Activated CD8-positive, alpha-beta memory T cell treated with anti-CD3 and anti-CD28 coated beads, Interleukin-2, amount 10 ng/mL, durations not matched to agents 7 days and 5 days (primary cell): ENCODE measurements at regions not wholly inside any gene's neighbourhood (a gene's known extent, or its start where the extent isn't known, plus 50 kb on each side); places are given as distances from the start of the nearest gene placed in this dataset.

Experiments used
- ATAC-seq: fragments of 150-1000 bp; cut with Tn5 transposase; one replicate; pipeline ENCODE4 v1.10.0; 2021; ENCODE audit warnings: moderate library complexity
- CTCF ChIA-PET: fragments of 350-600 bp; sonication (Branson Sonifier 250); formaldehyde crosslinking; loops from one replicate; lab custom pipeline; 2021; ENCODE audit warnings: antibody characterized with exemption; lab: Charles Lee
- DNase-seq: peaks from one replicate; pipeline ENCODE4 v3.0.0-alpha.2; 2020
- H3K27ac Mint-ChIP-seq: one replicate; pipeline ENCODE4 v1.8.0; 2021; ENCODE audit warnings: mild to moderate bottlenecking, mixed read lengths
- H3K27me3 Mint-ChIP-seq: one replicate; pipeline ENCODE4 v1.8.0; 2021; ENCODE audit warnings: mixed read lengths
- H3K36me3 Mint-ChIP-seq: one replicate; pipeline ENCODE4 v1.8.0; 2021; ENCODE audit warnings: mild to moderate bottlenecking, mixed read lengths
- H3K4me1 Mint-ChIP-seq: one replicate; pipeline ENCODE4 v1.8.0; 2021; ENCODE audit warnings: mixed read lengths
- H3K4me3 Mint-ChIP-seq: one replicate; pipeline ENCODE4 v1.8.0; 2021; ENCODE audit warnings: mild to moderate bottlenecking, moderate library complexity, mixed read lengths
- H3K9me3 Mint-ChIP-seq: one replicate; pipeline ENCODE4 v1.8.0; 2022; ENCODE audit warnings: low read depth, mixed read lengths

DNA sequence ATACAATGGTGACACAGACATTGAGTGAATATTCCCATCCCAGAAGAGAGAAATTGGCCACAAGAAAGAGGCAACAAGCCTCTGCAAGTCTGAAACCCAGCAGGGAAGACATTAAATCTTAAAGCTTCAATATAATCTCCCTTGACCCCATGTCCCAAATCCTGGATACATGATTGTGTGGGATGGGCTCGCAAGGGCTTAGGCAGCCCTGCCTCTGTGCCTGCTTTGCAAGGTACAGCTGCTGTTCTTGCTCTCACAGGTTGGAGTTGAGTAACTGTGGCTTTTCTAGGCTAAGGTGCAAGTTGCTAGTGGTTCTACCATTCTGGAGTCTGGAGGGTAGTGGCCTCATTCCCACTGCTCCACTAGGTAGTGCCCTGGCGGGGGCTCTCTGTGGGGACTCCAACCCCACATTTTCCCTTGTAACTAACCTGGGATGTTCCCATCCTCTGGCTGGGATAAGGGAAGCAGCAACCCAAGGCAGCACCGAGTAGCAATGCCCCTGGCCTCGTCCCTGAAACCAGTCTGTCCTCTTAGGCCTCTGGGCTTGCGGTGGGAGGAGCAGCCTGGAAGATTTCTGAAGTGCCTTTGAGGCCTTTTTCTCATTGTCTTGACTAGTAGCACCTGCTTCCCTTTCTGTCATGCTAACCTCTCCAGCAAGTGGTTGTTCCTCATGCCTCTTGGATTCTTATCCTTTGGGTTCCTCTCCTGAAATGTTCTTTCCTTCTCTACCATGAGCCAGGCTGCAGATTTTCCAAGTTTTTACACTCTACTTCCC, 90.0 kb downstream of the FAM174B start:
- ATAC-seq: no peak
- Mint-ChIP-seq H3K27me3 (peaks cover 10% of the 10 kb centered on the region), H3K9me3 (no peaks in the 10 kb centered on the region), H3K36me3 (no peaks in the 10 kb centered on the region), H3K4me1 (peaks cover 4% of the 10 kb centered on the region), H3K27ac (no peak overlapping the region), H3K4me3 (no peak overlapping the region)
- CTCF ChIA-PET: no interaction called here
- no peak for DNase-seq

DNA sequence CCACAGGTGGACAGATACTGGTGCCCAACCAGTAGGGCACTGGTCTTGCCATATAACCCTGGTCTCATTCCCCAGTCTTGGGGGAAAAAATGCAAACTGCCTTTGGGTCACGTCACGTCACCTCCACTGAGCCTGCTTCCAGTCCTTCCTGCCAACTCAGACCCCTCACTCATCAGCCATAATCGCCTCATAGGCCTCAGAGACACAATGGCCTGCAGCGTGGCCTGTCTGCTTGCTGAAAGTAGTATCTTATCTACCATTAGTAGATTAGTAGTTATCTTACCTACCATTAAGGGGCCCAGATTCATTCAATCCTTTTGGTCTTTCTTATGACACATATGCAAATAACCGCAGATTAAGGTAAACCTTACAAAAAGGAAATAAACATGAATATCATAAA, 93.8 kb downstream of the FAM174B start:
- Mint-ChIP-seq H3K4me3 (no peak overlapping the region), H3K4me1 (peaks cover 4% of the 10 kb centered on the region), H3K36me3 (no peaks in the 10 kb centered on the region), H3K9me3 (no peaks in the 10 kb centered on the region), H3K27me3 (peaks cover 25% of the 10 kb centered on the region), H3K27ac (no peak overlapping the region)
- DNase-seq (no peak), ATAC-seq (no peak)
- CTCF ChIA-PET: no interaction called here

DNA sequence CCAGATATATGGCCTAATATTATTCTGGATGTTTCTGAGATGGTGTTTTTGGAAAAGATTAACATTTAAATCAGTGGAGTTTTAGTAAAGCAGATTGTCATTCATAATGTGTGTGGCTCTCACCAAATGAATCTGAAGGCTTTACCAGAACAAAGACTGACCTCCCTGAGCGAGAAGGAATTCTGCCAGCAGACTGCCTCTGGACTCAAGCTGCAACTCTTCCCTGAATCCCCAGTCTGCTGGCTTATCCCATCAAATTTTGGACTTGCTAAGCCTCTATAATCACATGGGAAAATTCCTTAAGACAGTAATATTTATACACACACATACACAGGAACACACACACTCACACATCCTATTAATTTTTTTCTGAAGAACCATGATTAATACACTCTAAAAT, 102.3 kb downstream of the FAM174B start:
- no peak overlapping the region for H3K4me3 Mint-ChIP-seq
- DNase-seq (no peak), ATAC-seq (no peak)
- H3K27ac Mint-ChIP-seq: no peak overlapping the region
- no peaks in the 10 kb centered on the region for H3K4me1 Mint-ChIP-seq
- H3K9me3 Mint-ChIP-seq: no peaks in the 10 kb centered on the region
- H3K36me3 Mint-ChIP-seq: no peaks in the 10 kb centered on the region
- peaks cover 50% of the 10 kb centered on the region for H3K27me3 Mint-ChIP-seq
- CTCF ChIA-PET: no interaction called here

DNA sequence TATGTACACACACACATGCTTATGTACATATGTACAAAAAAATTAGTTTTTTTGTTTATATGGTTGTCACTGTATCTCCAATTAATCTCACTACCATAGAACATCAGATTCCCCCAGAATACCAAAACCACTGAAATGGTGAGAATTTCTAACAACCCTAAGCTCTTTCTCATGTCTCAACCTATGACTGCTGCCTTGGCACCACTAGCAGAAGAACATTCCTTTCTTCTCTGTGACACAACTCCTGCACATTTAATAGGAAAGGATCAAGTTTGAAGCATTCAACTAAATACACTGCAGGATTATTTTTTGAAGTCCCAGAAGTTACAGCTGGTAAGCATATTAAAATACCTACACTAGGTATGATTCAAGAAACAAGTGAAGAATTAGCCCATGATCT, 109.6 kb downstream of the FAM174B start:
- CTCF ChIA-PET: no interaction called here
- peaks cover 24% of the 10 kb centered on the region for H3K27me3 Mint-ChIP-seq
- H3K4me1 Mint-ChIP-seq: no peaks in the 10 kb centered on the region
- no peak overlapping the region for H3K27ac Mint-ChIP-seq
- H3K4me3 Mint-ChIP-seq: no peak overlapping the region
- H3K9me3 Mint-ChIP-seq: no peaks in the 10 kb centered on the region
- H3K36me3 Mint-ChIP-seq: no peaks in the 10 kb centered on the region
- DNase-seq: no peak
- ATAC-seq: no peak

DNA sequence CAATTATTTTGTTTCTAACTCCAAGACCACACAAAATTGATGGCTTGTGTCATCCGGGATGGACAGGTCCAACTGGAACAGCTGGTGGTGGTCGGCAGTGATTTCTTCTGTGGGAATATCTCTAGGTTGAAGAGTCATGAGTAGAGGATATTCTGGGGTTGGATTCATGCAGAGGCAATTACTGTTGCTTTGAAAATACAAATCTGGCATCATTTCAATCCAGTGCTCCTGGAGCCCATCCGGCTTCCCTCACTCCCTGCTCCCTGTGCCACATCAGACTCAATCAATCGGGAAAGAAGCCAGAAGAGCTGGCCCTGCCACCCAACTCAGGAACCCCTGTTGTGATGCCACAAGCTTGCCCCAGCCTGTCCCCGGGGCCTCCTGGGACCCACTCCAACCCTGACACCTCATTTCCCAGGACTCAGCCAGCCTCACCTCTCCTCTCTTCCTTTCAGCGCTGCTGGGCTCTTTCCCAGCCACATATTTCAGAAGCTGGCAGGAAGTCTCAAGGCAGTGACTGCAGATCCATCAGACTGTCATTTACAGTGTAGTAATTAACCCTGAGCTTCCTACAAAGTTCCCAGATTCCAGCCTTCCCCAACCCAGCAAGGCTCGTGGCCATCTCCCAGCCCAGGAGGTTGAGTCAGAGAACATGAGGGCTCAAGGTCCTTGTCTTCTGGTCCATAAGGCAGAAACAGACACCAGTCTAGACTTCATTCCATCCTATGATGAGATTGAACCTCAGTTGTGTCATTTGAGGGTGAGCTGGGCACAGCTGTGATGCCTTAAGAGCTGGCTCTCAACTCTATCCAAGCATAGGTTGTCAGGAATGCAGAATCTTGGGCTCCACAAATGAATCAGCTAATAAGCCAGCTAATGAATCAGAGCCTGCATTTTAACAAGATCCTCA, 114.0 kb downstream of the FAM174B start:
- Mint-ChIP-seq H3K27me3 (peaks cover 19% of the 10 kb centered on the region), H3K27ac (no peak overlapping the region), H3K9me3 (no peaks in the 10 kb centered on the region), H3K4me1 (no peaks in the 10 kb centered on the region), H3K36me3 (no peaks in the 10 kb centered on the region), H3K4me3 (no peak overlapping the region)
- ATAC-seq (no peak), DNase-seq (no peak)
- CTCF ChIA-PET: no interaction called here

DNA sequence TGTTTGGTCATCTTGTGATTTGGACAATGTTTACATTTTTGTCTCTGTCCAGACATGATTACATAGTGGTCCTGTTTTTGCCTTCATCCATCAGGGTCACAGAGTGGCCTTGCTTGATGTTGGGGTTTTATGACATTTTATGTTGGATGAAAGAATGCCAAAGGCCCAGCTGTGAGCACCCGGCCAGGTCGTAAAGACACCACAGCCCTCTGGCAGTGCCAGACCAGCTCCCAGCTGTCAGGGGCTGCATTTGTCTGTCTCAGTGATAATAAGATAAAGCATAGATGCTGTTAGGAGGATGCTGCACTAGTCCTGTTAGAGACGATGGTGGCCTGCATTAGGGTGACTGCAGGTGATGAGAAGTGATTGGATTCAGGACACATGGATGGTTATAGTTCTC, 117.5 kb downstream of the FAM174B start:
- Mint-ChIP-seq H3K27me3 (no peaks in the 10 kb centered on the region), H3K27ac (no peak overlapping the region), H3K36me3 (no peaks in the 10 kb centered on the region), H3K9me3 (peaks cover 10% of the 10 kb centered on the region), H3K4me1 (peaks cover 4% of the 10 kb centered on the region), H3K4me3 (no peak overlapping the region)
- DNase-seq (no peak), ATAC-seq (no peak)
- CTCF ChIA-PET: no interaction called here

DNA sequence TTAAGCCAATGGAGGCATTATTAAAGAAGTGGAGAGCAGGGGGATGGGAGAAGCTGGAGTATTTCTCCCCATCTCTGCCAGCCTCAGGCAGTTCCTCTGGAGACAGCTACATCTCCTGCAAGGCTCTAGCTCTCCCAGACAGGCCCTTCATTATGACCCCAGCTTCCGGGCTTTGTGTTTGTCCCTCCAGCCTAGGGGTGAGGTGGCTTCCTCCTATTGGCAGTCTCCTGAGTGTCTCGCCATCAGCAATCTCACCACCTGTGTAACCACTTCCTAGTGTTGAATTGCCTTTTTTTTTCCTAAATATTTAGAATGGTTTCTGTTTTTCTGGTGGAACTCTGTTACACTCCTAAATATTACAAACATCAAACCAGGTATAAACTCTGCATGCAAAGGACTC, 122.3 kb downstream of the FAM174B start:
- CTCF ChIA-PET: interaction anchor here (1.1 kb wide), 1 partner anchor 181 kb away, joined by 3 read pairs; no protein-coding TSS in a partner anchor
- no peak for ATAC-seq
- peaks cover 10% of the 10 kb centered on the region for H3K9me3 Mint-ChIP-seq

DNA sequence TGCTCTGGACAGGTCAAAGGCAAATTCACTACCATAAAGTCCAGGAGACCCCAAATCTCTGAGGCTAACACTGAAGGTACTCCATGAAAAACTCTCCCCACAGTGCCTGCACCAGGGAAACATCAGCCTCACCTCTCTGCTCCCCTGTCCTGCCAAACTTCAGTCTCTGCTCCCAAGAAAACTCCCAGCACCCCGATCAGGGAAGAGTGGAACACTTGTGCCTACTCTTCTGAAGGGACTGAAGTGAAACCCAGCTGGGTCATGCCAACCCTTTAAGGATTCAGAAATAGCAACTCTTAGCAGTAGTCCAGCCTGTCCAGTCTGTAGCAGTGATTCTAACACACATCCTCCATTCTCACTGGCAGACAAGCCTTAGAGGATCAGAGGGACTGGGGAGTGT, 124.2 kb downstream of the FAM174B start:
- no peak for DNase-seq
- peaks cover 10% of the 10 kb centered on the region for H3K9me3 Mint-ChIP-seq
- CTCF ChIA-PET: no interaction called here
- peaks cover 4% of the 10 kb centered on the region for H3K4me1 Mint-ChIP-seq
- ATAC-seq: no peak
- H3K4me3 Mint-ChIP-seq: no peak overlapping the region
- H3K27ac Mint-ChIP-seq: no peak overlapping the region
- no peaks in the 10 kb centered on the region for H3K36me3 Mint-ChIP-seq
- peaks cover 5% of the 10 kb centered on the region for H3K27me3 Mint-ChIP-seq

More for the DNA sequence above, 122.3 kb downstream of the FAM174B start:
- Mint-ChIP-seq H3K36me3 (no peaks in the 10 kb centered on the region), H3K4me1 (peaks cover 4% of the 10 kb centered on the region), H3K4me3 (no peak overlapping the region), H3K27me3 (peaks cover 4% of the 10 kb centered on the region), H3K27ac (no peak overlapping the region)
- no peak for DNase-seq

DNA sequence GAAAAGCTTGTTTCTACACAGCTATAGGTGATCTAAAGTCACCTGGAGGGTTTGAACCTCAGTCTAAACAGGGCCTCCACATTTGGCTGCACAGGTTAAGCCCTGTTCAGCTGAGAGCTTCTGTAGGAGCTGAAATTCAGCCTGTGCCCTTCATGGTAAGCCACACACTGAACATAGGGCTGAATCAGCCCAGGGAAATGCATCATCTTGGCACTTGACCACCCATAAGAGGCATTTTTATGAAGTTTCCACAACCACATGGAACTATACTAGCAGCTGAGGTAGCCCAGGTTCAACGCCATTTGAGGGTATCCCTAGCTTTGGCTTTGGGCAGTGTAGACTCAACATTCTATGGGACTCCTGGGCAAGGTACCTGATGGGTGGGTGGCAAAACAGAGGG, 126.8 kb downstream of the FAM174B start:
- peaks cover 10% of the 10 kb centered on the region for H3K27me3 Mint-ChIP-seq
- no peak for ATAC-seq
- CTCF ChIA-PET: no interaction called here
- H3K4me3 Mint-ChIP-seq: no peak overlapping the region
- H3K4me1 Mint-ChIP-seq: peaks cover 4% of the 10 kb centered on the region
- no peaks in the 10 kb centered on the region for H3K36me3 Mint-ChIP-seq
- H3K27ac Mint-ChIP-seq: no peak overlapping the region
- no peaks in the 10 kb centered on the region for H3K9me3 Mint-ChIP-seq
- no peak for DNase-seq

DNA sequence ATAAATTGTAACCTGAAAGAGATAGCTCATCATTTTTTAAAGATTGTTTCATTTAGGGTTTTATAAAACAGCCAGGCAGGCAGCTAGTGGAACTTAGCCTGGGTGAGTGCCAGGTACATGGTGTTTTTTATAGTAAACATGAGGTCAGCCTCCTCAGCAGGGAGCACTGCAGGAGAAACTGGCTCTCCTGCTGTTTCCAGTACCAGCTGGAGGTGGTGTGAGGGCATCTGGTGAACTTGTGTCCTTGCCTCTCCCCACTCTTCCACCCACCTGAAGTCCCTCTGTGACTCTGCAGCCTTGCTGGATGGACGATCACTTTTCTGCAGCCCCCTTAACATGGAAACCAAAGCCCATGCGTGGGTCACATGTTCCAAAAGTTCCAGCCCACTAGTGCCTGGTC, 128.4 kb downstream of the FAM174B start:
- H3K9me3 Mint-ChIP-seq: no peaks in the 10 kb centered on the region
- H3K4me3 Mint-ChIP-seq: no peak overlapping the region

DNA sequence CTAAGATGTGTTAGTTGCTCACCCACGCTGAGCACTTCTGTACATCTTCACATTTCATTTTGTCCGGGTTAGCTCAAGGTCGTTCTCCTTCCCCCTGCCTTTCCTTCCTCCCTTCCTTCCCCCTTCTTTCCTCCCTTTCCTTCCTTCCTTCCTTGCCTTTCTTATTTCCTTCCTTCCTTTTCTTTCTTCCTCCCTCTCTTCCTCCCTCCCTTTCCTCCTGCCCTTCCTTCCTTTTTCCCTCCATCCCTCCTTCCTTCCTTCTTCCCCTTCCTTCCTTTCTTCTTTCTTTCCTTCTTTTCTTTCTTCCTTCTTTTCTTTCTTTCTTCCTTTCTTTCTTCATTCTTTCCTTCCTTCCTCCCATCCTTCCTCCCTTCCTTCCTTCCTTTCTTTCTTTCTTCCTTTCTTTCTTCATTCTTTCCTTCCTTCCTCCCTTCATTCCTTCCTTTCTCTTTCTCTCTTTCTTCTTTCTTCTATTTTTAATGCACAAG, 129.8 kb downstream of the FAM174B start:
- H3K4me3 Mint-ChIP-seq: no peak overlapping the region
- no peak for ATAC-seq
- H3K27me3 Mint-ChIP-seq: peaks cover 10% of the 10 kb centered on the region
- H3K9me3 Mint-ChIP-seq: no peaks in the 10 kb centered on the region
- no peak overlapping the region for H3K27ac Mint-ChIP-seq
- no peak for DNase-seq
- no peaks in the 10 kb centered on the region for H3K36me3 Mint-ChIP-seq
- CTCF ChIA-PET: no interaction called here
- H3K4me1 Mint-ChIP-seq: peaks cover 4% of the 10 kb centered on the region

More for the DNA sequence above, 128.4 kb downstream of the FAM174B start:
- CTCF ChIA-PET: no interaction called here
- H3K36me3 Mint-ChIP-seq: no peaks in the 10 kb centered on the region
- H3K27ac Mint-ChIP-seq: no peak overlapping the region
- ATAC-seq: no peak
- H3K4me1 Mint-ChIP-seq: no peaks in the 10 kb centered on the region
- H3K27me3 Mint-ChIP-seq: peaks cover 10% of the 10 kb centered on the region
- DNase-seq: no peak

DNA sequence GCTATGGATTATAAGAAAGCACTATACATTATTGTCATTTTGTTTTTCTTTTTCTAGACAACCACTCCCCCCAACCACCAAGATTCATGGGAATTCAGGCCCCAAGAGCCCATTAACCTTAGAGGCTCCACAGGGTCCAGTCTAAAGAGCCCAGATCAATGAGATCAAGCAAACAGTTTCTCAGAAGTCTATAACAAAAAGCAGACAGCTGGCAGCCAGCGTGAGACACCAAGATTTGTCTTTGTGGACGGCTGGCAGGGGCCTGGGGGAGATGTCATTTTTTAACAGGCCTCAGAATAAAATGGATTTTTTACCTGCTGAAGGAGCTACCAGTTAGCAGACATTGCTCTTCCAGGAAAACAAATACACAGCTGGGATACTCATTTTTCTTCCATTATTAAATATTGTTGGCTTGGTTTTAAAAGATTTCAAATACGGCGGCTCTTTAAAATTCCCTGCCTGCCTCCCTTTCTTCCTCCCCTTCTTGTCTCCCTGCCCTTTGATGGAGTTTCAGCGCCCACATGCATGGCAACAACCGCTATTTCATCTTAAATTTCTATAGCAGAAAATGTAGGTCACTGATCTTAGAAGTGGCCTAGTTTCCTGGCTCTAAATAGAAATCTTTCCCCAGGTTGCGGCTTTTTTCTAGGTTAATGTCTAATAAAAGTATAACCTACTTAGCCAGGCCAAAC, 130.6 kb downstream of the FAM174B start:
- H3K4me1 Mint-ChIP-seq: peaks cover 4% of the 10 kb centered on the region
- H3K4me3 Mint-ChIP-seq: no peak overlapping the region
- ATAC-seq: no peak
- peaks cover 10% of the 10 kb centered on the region for H3K27me3 Mint-ChIP-seq
- H3K9me3 Mint-ChIP-seq: no peaks in the 10 kb centered on the region
- CTCF ChIA-PET: interaction anchor here (0.6 to 1.0 kb wide), 2 partner anchors 166 to 190 kb away, joined by 3 to 4 read pairs; no protein-coding TSS in a partner anchor
- DNase-seq: no peak
- no peaks in the 10 kb centered on the region for H3K36me3 Mint-ChIP-seq
- H3K27ac Mint-ChIP-seq: no peak overlapping the region

DNA sequence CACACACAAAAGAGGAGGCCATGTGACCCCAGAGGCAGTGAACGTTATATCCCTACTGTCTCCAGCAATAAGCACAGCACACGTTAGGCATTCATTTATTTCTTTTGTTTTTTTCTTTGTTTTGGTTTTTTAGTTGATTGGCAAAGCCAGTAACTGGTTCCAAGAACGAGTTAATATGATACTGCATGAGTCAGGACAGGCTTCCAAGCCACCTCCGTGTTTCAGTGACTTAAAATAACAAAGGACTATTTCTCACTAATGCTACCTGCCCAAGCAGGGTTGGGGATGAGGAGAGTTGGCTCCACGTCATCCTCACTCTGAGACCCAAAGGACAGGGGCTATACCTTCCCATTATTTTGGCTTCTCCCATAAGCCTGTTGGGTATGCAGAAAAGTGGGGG, 130.5 kb downstream of the ST8SIA2 start:
- no peak overlapping the region for H3K27ac Mint-ChIP-seq
- ATAC-seq (no peak), DNase-seq (no peak)
- H3K27me3 Mint-ChIP-seq: peaks cover 7% of the 10 kb centered on the region
- H3K9me3 Mint-ChIP-seq: no peaks in the 10 kb centered on the region
- CTCF ChIA-PET: interaction anchor here (4.0 kb wide), 1 partner anchor 191 kb away, joined by 34 read pairs; no protein-coding TSS in a partner anchor
- H3K36me3 Mint-ChIP-seq: no peaks in the 10 kb centered on the region
- no peak overlapping the region for H3K4me3 Mint-ChIP-seq
- peaks cover 4% of the 10 kb centered on the region for H3K4me1 Mint-ChIP-seq
